K562 (cell line): ENCODE measurements at regions not wholly inside any gene's neighbourhood (a gene's known extent, or its start where the extent isn't known, plus 50 kb on each side); places are given as distances from the start of the nearest gene placed in this dataset.

ENCODE experiments used
- ATAC-seq: fragments of 200-7000 bp; cut with Tn5 transposase; 3 replicates; pipeline ENCODE4 v1.9.1; 2020; ENCODE audit warnings: moderate library complexity
- BruUV-seq: library from RNA; stranded (reverse); fragments of 400-500 nt; replicated peaks from 2 replicates; lab custom pipeline; 2021; lab: Mats Ljungman, UMichigan
- CTCF ChIA-PET: fragments of 300-600 bp; formaldehyde crosslinking; extraction: SDS; loops from one replicate; lab custom pipeline; 2021; ENCODE audit warnings: low intra/inter-chr PET ratio; lab: Yijun Ruan, JAX
- POLR2A ChIA-PET: fragments of 300-600, 350-650 bp; sonication (Branson Sonifier 250); formaldehyde crosslinking; extraction: SDS; loops from one replicate; lab custom pipeline; 2021; ENCODE audit warnings: antibody characterized with exemption, inconsistent platforms; lab: Yijun Ruan, JAX
- DNase-seq, 4 experiments: peaks; one replicate each; pipeline versions ENCODE4 v3.0.0 to v3.0.0-alpha.2; 2011 to 2018; ENCODE audit warnings: low spot score in 3 of 4, mixed read lengths in 3 of 4; ENCODE audit errors: extremely low read depth in 1 of 4
- FAIRE-seq: peaks from 2 replicates; lab custom pipeline; 2011; peaks lifted over from hg19 to GRCh38; lab: Jason Lieb, UNC
- H2AFZ ChIP-seq: 2 replicates; pipeline ENCODE4 v1.6.0; 2011; ENCODE audit warnings: low read depth, low read length, control low read depth, inconsistent platforms
- H3K27ac ChIP-seq: fragments of 200-600 bp; 3 replicates; pipeline ENCODE4 v1.8.0; 2011; ENCODE audit warnings: low read depth, mild to moderate bottlenecking, control low read depth, inconsistent platforms, low read length, moderate library complexity, mixed read lengths; ENCODE audit errors: extremely low read depth
- H3K27me3 ChIP-seq, 2 experiments: fragments of 300-600 bp in 1 of 2; 2 replicates in 1 of 2; 3 replicates in 1 of 2; pipeline versions ENCODE4 v1.6.0 to v1.8.0; 2011; ENCODE audit warnings: inconsistent platforms in 2 of 2, low read length in 2 of 2, mild to moderate bottlenecking in 1 of 2, mixed read lengths in 1 of 2, moderate library complexity in 1 of 2; ENCODE audit not compliant: control insufficient read depth in 2 of 2, insufficient read depth in 2 of 2
- H3K36me3 ChIP-seq: fragments of 300-600 bp; 3 replicates; pipeline ENCODE4 v1.8.0; 2011; ENCODE audit warnings: mild to moderate bottlenecking, low read length, inconsistent platforms; ENCODE audit not compliant: control insufficient read depth, insufficient read depth
- H3K4me1 ChIP-seq, 2 experiments: fragments of 200-600 bp in 1 of 2; replicated peaks in 1 of 2; 2 replicates in 1 of 2; 3 replicates in 1 of 2; pipeline versions ENCODE4 v1.5.1 to v1.8.0; 2011; ENCODE audit warnings: inconsistent platforms in 2 of 2, low read length in 2 of 2, mild to moderate bottlenecking in 1 of 2, mixed read lengths in 1 of 2, moderate library complexity in 1 of 2; ENCODE audit not compliant: control insufficient read depth in 2 of 2, insufficient read depth in 2 of 2
- H3K4me2 ChIP-seq: 2 replicates; pipeline ENCODE4 v1.6.1; 2011; ENCODE audit warnings: low read length, control low read depth, inconsistent platforms, mixed read lengths; ENCODE audit not compliant: insufficient read depth
- H3K4me3 ChIP-seq: fragments of 200-600 bp; sonication (generic), shearing (Covaris generic); 2 replicates; pipeline ENCODE4 v1.5.1; 2016; ENCODE audit warnings: control low read depth, inconsistent platforms
- H3K79me2 ChIP-seq: fragments of 200-600 bp; 3 replicates; pipeline ENCODE4 v1.8.0; 2011; ENCODE audit warnings: low read length, inconsistent platforms; ENCODE audit not compliant: control insufficient read depth, insufficient read depth
- H3K9ac ChIP-seq, 2 experiments: 2 replicates each; pipeline versions ENCODE4 v1.6.0 to v1.6.1; 2011; ENCODE audit warnings: low read depth in 2 of 2, low read length in 2 of 2, control low read depth in 1 of 2, inconsistent platforms in 1 of 2, mild to moderate bottlenecking in 1 of 2, mixed read lengths in 1 of 2; ENCODE audit not compliant: insufficient read depth in 1 of 2
- H3K9me1 ChIP-seq: one replicate; pipeline ENCODE4 v1.6.0; 2011; ENCODE audit warnings: inconsistent platforms, mild to moderate bottlenecking, low read length, moderate library complexity; ENCODE audit not compliant: control insufficient read depth, insufficient read depth
- H3K9me3 ChIP-seq: replicated peaks from 2 replicates; pipeline ENCODE4 v1.5.1; 2011; ENCODE audit warnings: low read depth, low read length, inconsistent platforms; ENCODE audit not compliant: control insufficient read depth, insufficient read depth
- H4K20me1 ChIP-seq: replicated peaks from 2 replicates; pipeline ENCODE4 v1.6.1; 2011; ENCODE audit warnings: low read length, inconsistent platforms, mixed read lengths; ENCODE audit not compliant: control insufficient read depth, insufficient read depth
- ADNP ChIP-seq: fragments of 200-800 bp; sonication (Bioruptor generic); IDR thresholded peaks from 2 replicates; pipeline ENCODE4 v1.6.1; 2016; ENCODE audit warnings: missing genetic modification characterization, missing compliant biosample characterization
- ARID3B ChIP-seq: fragments of 250-450 bp; sonication (Bioruptor Pico); IDR thresholded peaks from 2 replicates; pipeline ENCODE4 v1.4.0; 2020; ENCODE audit warnings: borderline replicate concordance
- CTCF ChIP-seq, 3 experiments: IDR thresholded peaks in 2 of 3; conservative IDR thresholded peaks in 1 of 3; 2 replicates each; pipeline ENCODE4 v1.5.1; 2011 to 2012; ENCODE audit warnings: low read length in 3 of 3, mild to moderate bottlenecking in 3 of 3, control low read depth in 2 of 3, improper control_type of control experiment in 1 of 3, inconsistent platforms in 1 of 3, low read depth in 1 of 3, mixed read lengths in 1 of 3, moderate library complexity in 1 of 3; ENCODE audit not compliant: insufficient read depth in 2 of 3
- HNRNPUL1 ChIP-seq: fragments of 200-400 bp; formaldehyde crosslinking; IDR thresholded peaks from 2 replicates; pipeline ENCODE4 v1.6.1; 2017; ENCODE audit warnings: low read length
- PTBP1 ChIP-seq: fragments of 200-400 bp; formaldehyde crosslinking; IDR thresholded peaks from 2 replicates; pipeline ENCODE4 v1.6.1; 2017; ENCODE audit warnings: low read depth, low read length
- PTRF ChIP-seq: fragments of 450-650 bp; IDR thresholded peaks from 2 replicates; pipeline ENCODE4 v1.6.1; 2016; ENCODE audit warnings: mild to moderate bottlenecking, missing genetic modification characterization, missing compliant biosample characterization
- SIN3A ChIP-seq, 2 experiments: fragments of 150-350 bp in 1 of 2; IDR thresholded peaks; 2 replicates each; pipeline ENCODE4 v1.6.1; 2011 to 2016; ENCODE audit warnings: borderline replicate concordance in 2 of 2, low read depth in 2 of 2, low read length in 2 of 2, mild to moderate bottlenecking in 2 of 2, moderate library complexity in 2 of 2; ENCODE audit not compliant: control insufficient read depth in 1 of 2
- ZNF212 ChIP-seq: fragments of 450-650 bp; formaldehyde crosslinking; IDR thresholded peaks from 2 replicates; pipeline ENCODE4 v1.4.0; 2020; ENCODE audit warnings: mild to moderate bottlenecking
- WGBS: fragments of 100-300 bp; shearing (Covaris generic); methylation state at CpG from one replicate; pipeline ENCODE4 v1.1.6; 2016; ENCODE audit warnings: low coverage, mixed read lengths; ENCODE audit not compliant: insufficient coverage; ENCODE audit errors: missing lambda C conversion rate; 5-methylcytosine and 5-hydroxymethylcytosine counted together
- in situ Hi-C: fragments of 300-500 bp; cut with MboI; formaldehyde crosslinking; loops from 4 replicates; pipeline ENCODE4 v1.15.0; 2018; ENCODE audit warnings: inconsistent platforms, mixed read lengths
- intact Hi-C: fragments of 100-400 bp; cut with micrococcal nuclease; formaldehyde crosslinking; loops from 2 replicates; pipeline ENCODE4 v1.14.2; 2022

GRCh38 chr20:1712634-1713624 lies 55.4 kb upstream of the SIRPG start:
- Histone ChIP-seq H3K4me3 (no peak overlapping the region), H3K9me1 (no peaks in the 10 kb centered on the region), H3K27me3 (peaks cover 0 to 12% of the 10 kb centered on the region in 2 experiments; a peak in 2 of 5 replicates), H4K20me1 (no peaks in the 10 kb centered on the region; the same call in 1 of the 2 replicates), H3K9ac (no peak overlapping the region), H3K36me3 (no peaks in the 10 kb centered on the region), H3K9me3 (no peaks in the 10 kb centered on the region), H3K4me1 (peaks cover 0 to 10% of the 10 kb centered on the region in 2 experiments; a peak in 3 of 5 replicates), H3K79me2 (no peaks in the 10 kb centered on the region), H3K4me2 (no peak overlapping the region), H3K27ac (no peak overlapping the region), H2AFZ (no peak overlapping the region)
- DNase-seq: no peak
- in situ Hi-C loops (no loop called here), intact Hi-C loops (no loop called here)
- WGBS: 0% methylated on average over 4 of the region's 4 CpGs
- CTCF ChIA-PET: no interaction called here
- no peak for ATAC-seq
- POLR2A ChIA-PET: no interaction called here
- TF ChIP-seq ARID3B (CRISPR knock-in tag) (no peak), CTCF (IDR thresholded peaks at IDR 0.05 in 2 of 3, conservative IDR thresholded peaks at IDR 0.05 in 1 of 3; ENCODE audit: insufficient read depth in 2 of 3, low read depth in 1 of 3, low read length in 3 of 3) (no peak), SIN3A (IDR thresholded peaks at IDR 0.05; ENCODE audit: borderline replicate concordance in 2 of 2, control insufficient read depth in 1 of 2, low read depth in 2 of 2, low read length in 2 of 2) (no peak), PTBP1 (no peak), HNRNPUL1 (no peak), PTRF (tag) (no peak), ADNP (tag) (no peak), ZNF212 (CRISPR knock-in tag) (no peak)
- BruUV-seq: no TSS peak
- FAIRE-seq: no peak
